Stimulated activated CD8-positive, alpha-beta memory T cell treated with anti-CD3 and anti-CD28 coated beads, Interleukin-15, amount 100 ng/mL, for 24 hours (primary cell): ENCODE measurements at regions not wholly inside any gene's neighbourhood (a gene's known extent, or its start where the extent isn't known, plus 50 kb on each side); places are given as distances from the start of the nearest gene placed in this dataset.

Experiments used
- DNase-seq: peaks from one replicate; pipeline ENCODE4 v3.0.0-alpha.2; 2020; ENCODE audit warnings: low read depth

GRCh38 chr6:4004249-4004648 lies 74.7 kb downstream of the FAM217A start:
- DNase-seq = no peak

- DNase-seq = no peak
These were observed 70.5 kb downstream of the FAM217A start for GRCh38 chr6:4008324-4009047.

GRCh38 chr6:4009486-4009885 lies 69.5 kb downstream of the FAM217A start:
- DNase-seq = no peak

- no peak for DNase-seq
These were observed 68.9 kb downstream of the FAM217A start for GRCh38 chr6:4010048-4010447.

- DNase-seq = no peak
These were observed 68.2 kb downstream of the FAM217A start for GRCh38 chr6:4010689-4011090.

- DNase-seq = no peak
These were observed 66.1 kb downstream of the FAM217A start for GRCh38 chr6:4012826-4013225.

- DNase-seq = no peak
These were observed 61.7 kb downstream of the FAM217A start for GRCh38 chr6:4017058-4017739.

- DNase-seq = no peak
These were observed 61.1 kb downstream of the FAM217A start for GRCh38 chr6:4017834-4018170.

- peak; percentile 94 for DNase-seq
These were observed 60.6 kb downstream of the FAM217A start for GRCh38 chr6:4018171-4018923.
